ENCODE measurements at regions not wholly inside any gene's neighbourhood (a gene's known extent, or its start where the extent isn't known, plus 50 kb on each side); places are given as distances from the start of the nearest gene placed in this dataset.
A peak's percentile ranks its signal among the peaks of the same experiment; 100 is the strongest.
"Not testable (repeated sequence)": the region's sequence is repeated elsewhere in the genome, so short reads cannot be mapped to it uniquely, and the experiment has no call there.

DNA sequence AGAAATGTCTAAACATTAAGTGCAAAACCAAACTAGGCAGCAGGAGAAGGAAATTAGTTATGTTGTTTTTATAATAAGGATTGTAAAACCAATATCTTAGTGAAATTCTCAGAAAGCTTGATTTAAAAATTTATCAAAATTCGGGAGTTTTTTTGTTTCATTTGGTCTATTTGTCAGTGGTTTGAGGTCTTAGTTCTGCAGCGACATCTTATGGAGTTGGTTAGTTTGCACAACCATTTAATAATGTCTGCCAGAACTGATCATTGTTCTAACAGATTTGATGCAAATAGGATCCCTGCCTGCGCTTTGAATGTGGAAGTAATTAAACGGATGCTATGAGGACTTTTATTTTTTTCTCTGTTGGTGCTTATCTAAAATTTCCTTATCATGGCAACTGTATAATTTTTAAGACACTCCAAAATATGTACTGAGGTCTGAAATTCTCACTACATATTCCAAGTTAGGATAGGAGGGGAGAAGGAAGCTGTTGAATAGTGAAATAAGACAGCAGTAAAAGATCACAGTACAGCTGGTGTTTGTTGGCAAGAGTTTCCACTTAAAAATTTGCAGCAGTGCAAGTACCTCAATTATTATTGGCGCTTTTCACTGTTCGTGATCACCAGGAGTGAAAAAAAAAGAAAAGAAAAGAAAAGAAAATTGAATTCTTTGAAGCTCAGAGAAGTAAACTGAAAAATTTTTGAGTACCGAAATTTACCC is 2521.4 kb downstream of the ARAP2 start:
- CTCF ChIA-PET, result interaction anchor here (0.5 kb wide), 1 partner anchor 65 kb away, joined by 4 read pairs; no protein-coding TSS in a partner anchor
- H3K36me3 Mint-ChIP-seq, result no peaks in the 10 kb centered on the region
- DNase-seq (no peak), ATAC-seq (no peak)
- peaks cover 2% of the 10 kb centered on the region for H3K9me3 Mint-ChIP-seq (ENCODE audit: low read depth)
- no peaks in the 10 kb centered on the region for H3K27me3 Mint-ChIP-seq
- H3K27ac Mint-ChIP-seq, result no peak overlapping the region
- H3K4me3 Mint-ChIP-seq, result no peak overlapping the region
- no peaks in the 10 kb centered on the region for H3K4me1 Mint-ChIP-seq

DNA sequence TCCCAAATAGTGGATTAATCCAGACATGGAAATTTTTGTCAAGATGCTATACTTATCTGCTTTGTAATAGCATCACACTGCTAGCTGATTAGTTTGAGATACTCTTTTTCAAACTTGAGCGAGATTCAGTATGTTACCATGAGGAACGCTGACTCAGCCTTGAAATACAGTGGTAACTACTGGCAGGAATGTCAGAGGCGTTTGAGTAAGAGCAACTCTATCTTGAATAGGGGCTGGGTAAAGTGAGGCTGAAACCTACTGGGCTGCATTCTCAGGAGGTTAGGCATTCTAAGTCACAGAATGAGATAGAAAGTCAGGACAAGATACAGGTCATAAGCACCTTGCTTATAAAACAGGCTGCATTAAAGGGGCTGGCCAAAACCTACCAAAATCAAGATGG is 2519.6 kb downstream of the ARAP2 start:
- peaks cover 1% of the 10 kb centered on the region for H3K9me3 Mint-ChIP-seq (ENCODE audit: low read depth)
- ATAC-seq (no peak), DNase-seq (no peak)
- H3K4me3 Mint-ChIP-seq, result no peak overlapping the region
- no peaks in the 10 kb centered on the region for H3K27me3 Mint-ChIP-seq
- CTCF ChIA-PET, result no interaction called here
- no peaks in the 10 kb centered on the region for H3K4me1 Mint-ChIP-seq
- H3K27ac Mint-ChIP-seq, result no peak overlapping the region
- H3K36me3 Mint-ChIP-seq, result no peaks in the 10 kb centered on the region

DNA sequence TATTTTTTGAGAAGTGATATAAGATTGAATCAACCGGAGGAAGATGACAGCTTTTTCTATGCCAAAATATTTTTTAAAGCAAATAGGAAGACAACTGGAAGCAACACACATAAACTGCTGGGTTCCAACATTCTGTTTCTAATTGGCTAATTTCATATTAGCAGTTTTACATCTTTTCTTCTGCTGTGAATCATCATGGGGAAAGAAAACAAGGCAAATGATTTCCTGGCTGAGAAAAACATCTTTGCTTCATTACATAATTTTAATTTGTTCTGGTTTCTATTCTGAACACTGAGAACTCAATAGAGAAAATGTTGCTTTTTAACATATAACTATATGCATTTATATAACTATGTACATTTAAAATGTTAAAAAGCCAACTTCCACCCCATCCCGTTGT is 2518.5 kb downstream of the ARAP2 start:
- no peak for DNase-seq
- H3K4me1 Mint-ChIP-seq, result no peaks in the 10 kb centered on the region
- CTCF ChIA-PET, result no interaction called here
- no peaks in the 10 kb centered on the region for H3K36me3 Mint-ChIP-seq
- H3K9me3 Mint-ChIP-seq (ENCODE audit: low read depth), result no peaks in the 10 kb centered on the region
- H3K27ac Mint-ChIP-seq, result no peak overlapping the region
- no peak for ATAC-seq
- H3K4me3 Mint-ChIP-seq, result no peak overlapping the region
- no peaks in the 10 kb centered on the region for H3K27me3 Mint-ChIP-seq

DNA sequence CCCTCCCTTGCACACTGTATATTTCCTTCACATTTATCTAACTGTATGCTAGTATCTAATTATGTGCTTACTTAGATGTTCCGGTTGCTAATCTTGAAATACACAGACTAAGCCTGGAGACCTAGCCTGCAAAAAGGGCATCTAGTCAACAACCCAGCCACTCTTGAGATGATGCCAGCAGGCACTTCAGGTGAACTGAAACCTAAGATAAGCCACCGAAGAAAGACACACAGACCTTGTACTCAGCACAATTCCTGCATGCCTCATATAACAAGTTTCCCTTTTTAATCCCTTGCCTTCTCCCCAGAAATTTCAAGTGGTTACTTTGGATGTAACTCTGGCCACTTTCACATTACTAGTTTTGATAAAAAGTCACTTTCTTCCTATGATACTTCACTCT is 2506.6 kb downstream of the ARAP2 start:
- Mint-ChIP-seq H3K27me3 (no peaks in the 10 kb centered on the region), H3K4me1 (no peaks in the 10 kb centered on the region), H3K36me3 (no peaks in the 10 kb centered on the region), H3K4me3 (no peak overlapping the region), H3K27ac (no peak overlapping the region), H3K9me3 (ENCODE audit: low read depth) (peaks cover 3% of the 10 kb centered on the region)
- no peak for DNase-seq
- no peak for ATAC-seq
- CTCF ChIA-PET, result no interaction called here

DNA sequence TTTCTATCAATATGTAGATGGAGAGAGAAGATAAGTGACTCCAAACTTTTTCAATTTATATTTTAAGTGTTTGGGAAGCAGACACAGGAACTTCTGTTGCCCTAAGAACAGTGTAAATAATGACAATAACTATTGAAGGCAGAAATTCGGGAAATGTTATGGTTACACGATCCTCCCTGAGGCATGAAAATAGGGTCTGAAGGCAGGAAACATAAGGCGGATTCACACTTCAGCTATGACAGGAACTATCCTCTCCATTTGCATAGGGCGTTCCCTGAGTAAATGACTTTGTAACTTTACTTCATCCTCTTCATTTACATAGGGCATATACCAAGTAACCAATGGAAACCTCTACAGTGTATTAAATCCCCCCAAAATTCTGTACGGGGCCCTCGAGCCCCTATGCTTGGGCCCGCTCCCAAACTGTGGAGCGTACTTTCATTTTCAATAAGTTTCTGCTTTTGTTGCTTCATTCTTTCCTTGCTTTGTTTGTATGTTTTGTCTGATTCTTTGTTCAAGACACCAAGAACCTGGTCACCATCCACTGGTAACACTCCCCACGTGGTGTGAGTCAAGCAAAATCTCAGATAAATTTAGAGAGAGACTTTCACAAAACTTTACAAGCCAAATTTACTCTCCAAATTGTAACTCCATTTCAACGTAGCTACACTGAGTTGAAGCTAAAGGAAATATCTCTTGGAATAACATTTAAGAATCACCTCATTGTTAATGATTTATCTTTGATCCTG is 2504.3 kb downstream of the ARAP2 start:
- Mint-ChIP-seq H3K36me3 (no peaks in the 10 kb centered on the region), H3K27ac (no peak overlapping the region)

DNA sequence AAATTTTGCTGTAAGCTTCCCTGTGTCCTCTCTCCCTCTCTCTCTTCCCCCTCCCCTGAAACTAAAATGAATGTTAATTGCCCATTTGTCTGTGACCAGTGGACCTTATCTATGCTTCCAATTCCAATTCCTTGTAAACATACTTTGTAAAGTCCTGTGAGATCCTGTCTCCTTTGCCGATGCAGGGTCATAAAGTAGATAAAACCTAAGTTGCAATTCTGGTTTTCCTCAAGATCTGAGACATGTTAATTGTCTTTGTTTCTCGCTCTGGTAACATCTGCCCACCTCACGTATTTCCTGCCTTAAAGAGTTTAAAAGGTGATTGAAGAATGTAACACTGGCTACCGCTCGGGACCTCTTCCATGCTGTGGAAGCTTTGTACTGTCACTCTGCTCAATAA is 2503.4 kb downstream of the ARAP2 start:
- CTCF ChIA-PET, ATAC-seq, H3K36me3 Mint-ChIP-seq, DNase-seq, H3K27ac Mint-ChIP-seq, H3K27me3 Mint-ChIP-seq, H3K4me1 Mint-ChIP-seq, H3K4me3 Mint-ChIP-seq: not testable (repeated sequence)
- H3K9me3 Mint-ChIP-seq (ENCODE audit: low read depth), result peaks cover 15% of the 10 kb centered on the region

More for the DNA sequence above, 2504.3 kb downstream of the ARAP2 start:
- DNase-seq (no peak), ATAC-seq (no peak)
- Mint-ChIP-seq H3K4me1 (no peaks in the 10 kb centered on the region), H3K27me3 (no peaks in the 10 kb centered on the region), H3K9me3 (ENCODE audit: low read depth) (peaks cover 12% of the 10 kb centered on the region), H3K4me3 (no peak overlapping the region)
- CTCF ChIA-PET, result no interaction called here

DNA sequence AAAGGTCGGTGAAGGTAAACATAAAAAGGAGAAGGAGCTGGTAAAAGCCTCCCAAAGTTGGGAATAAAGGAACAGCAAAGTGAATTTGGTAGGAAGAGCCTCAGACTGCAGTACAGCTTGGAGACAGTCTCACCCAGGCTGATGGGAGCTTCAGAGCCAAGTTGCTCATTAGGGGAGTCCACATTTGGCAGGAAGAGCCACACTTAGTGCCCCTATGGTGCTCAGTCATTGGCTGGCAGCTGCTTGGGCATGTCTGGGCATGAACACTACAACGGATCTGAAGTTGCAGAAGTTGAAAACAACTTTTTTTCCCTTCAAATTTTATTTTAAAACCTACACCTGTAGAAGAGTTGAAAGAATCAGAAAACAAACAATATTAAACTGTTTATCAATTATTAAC is 2497.3 kb downstream of the ARAP2 start:
- H3K27ac Mint-ChIP-seq, result peak overlapping the region; percentile 27
- CTCF ChIA-PET, result no interaction called here
- ATAC-seq, result no peak
- peaks cover 14% of the 10 kb centered on the region for H3K9me3 Mint-ChIP-seq (ENCODE audit: low read depth)
- DNase-seq, result no peak
- no peaks in the 10 kb centered on the region for H3K36me3 Mint-ChIP-seq
- H3K4me3 Mint-ChIP-seq, result no peak overlapping the region
- H3K4me1 Mint-ChIP-seq, result peaks cover 2% of the 10 kb centered on the region
- no peaks in the 10 kb centered on the region for H3K27me3 Mint-ChIP-seq

DNA sequence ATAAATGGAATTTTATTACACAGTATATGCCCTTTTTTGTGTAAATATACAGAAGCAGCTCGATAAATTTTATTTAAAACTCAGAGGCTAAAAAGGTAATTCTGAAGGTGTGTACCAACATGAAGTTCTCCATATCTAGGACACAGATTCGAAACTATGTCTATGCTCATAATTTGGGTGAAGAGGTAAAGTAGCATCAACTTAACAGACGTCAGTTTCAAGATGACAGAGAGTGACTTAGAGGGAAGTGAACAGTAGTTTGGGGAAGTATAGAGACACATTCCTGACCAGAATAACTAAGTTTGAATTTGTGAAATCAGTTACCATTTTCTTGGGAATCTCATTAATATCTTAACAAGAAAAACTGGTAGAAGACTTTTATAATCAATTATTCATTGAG is 2493.3 kb downstream of the ARAP2 start:
- Mint-ChIP-seq H3K4me3 (no peak overlapping the region), H3K4me1 (peaks cover 2% of the 10 kb centered on the region), H3K27ac (no peak overlapping the region), H3K27me3 (no peaks in the 10 kb centered on the region), H3K9me3 (ENCODE audit: low read depth) (peaks cover 1% of the 10 kb centered on the region), H3K36me3 (no peaks in the 10 kb centered on the region)
- DNase-seq (no peak), ATAC-seq (no peak)
- CTCF ChIA-PET, result no interaction called here

DNA sequence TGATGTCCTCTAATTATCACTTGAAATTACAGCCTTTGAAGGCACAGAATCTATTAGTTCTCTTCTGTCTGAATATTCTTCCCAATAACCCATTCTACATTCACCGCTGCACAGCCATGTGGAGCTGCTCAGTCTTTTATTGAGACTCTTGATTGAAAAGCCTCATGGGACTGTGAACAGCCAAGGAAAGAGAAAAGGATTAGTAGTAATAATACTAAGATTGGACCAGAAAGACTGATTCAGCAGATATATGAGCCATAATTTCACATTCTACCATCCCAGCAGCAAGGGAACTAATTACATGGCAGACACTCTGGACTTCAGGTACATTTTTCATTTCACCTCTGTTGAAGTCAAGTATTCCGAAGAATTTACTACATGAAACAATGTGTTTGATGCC is 2471.7 kb downstream of the ARAP2 start:
- H3K27ac Mint-ChIP-seq, result no peak overlapping the region
- peaks cover 12% of the 10 kb centered on the region for H3K9me3 Mint-ChIP-seq (ENCODE audit: low read depth)
- no peaks in the 10 kb centered on the region for H3K27me3 Mint-ChIP-seq
- no peak overlapping the region for H3K4me3 Mint-ChIP-seq
- ATAC-seq, result no peak
- CTCF ChIA-PET, result no interaction called here
- H3K4me1 Mint-ChIP-seq, result no peaks in the 10 kb centered on the region
- no peaks in the 10 kb centered on the region for H3K36me3 Mint-ChIP-seq
- no peak for DNase-seq

DNA sequence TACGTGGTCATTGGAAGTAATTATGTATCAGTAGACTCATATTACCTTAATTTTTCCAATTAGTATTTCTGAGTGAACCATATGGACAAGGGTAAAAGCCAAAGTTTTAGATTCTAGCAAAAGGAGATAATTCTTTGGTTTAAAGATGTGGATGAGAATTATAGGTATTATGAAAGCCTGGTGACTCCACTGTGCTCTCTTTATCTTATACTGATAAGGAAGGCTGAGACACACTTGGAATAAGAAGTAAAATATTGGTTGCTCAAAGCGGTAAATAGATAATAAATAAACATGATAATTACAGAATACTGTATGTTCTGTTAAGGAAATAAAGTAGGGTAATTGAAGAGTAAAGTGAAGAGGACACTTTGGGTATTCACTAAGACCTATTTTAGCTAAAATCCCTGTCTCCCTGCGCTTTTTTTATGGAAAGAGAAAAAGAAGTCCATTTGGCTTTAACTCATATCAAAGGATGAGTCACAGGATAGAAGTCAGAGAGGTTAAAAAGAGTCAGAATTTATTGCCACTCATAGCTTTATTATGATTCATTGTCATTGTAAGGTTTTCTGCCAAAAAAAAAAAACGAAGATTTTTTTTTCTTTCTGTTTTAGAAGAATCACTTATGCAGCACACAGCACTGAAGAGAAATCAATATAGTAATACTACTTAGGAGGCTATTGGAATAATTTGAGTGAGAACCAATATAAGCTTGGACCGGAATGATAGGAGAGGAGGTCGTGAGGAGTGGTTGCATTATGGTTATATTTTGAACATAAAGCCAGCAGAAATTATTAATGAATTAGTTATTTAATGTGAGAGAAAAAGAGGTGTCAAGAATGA is 2463.1 kb downstream of the ARAP2 start:
- no peaks in the 10 kb centered on the region for H3K36me3 Mint-ChIP-seq
- ATAC-seq (no peak), DNase-seq (no peak)
- CTCF ChIA-PET, result no interaction called here
- no peak overlapping the region for H3K27ac Mint-ChIP-seq
- peaks cover 5% of the 10 kb centered on the region for H3K9me3 Mint-ChIP-seq (ENCODE audit: low read depth)
- H3K27me3 Mint-ChIP-seq, result no peaks in the 10 kb centered on the region
- H3K4me1 Mint-ChIP-seq, result no peaks in the 10 kb centered on the region
- no peak overlapping the region for H3K4me3 Mint-ChIP-seq

DNA sequence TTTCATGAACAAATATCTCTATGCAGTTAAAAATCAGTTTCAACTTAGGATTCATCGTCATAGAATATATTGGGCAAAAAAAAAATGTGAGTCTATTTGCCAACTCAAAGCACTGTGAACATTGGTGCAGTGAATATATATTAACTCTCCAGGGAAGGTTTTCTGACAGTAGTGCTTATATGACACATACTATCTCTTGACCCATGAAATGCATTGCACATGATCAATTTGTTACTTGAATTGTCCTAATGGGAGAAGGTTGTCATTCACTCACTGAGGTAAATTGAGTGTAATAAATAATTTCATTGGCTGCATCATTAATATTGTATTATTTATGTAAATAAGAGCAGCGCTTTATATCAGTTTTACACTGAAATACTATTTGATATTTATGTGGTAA is 2458.5 kb downstream of the ARAP2 start:
- DNase-seq (no peak), ATAC-seq (no peak)
- no peak overlapping the region for H3K4me3 Mint-ChIP-seq
- no peak overlapping the region for H3K27ac Mint-ChIP-seq
- CTCF ChIA-PET, result no interaction called here
- H3K4me1 Mint-ChIP-seq, result no peaks in the 10 kb centered on the region
- H3K27me3 Mint-ChIP-seq, result no peaks in the 10 kb centered on the region
- no peaks in the 10 kb centered on the region for H3K36me3 Mint-ChIP-seq
- peaks cover 5% of the 10 kb centered on the region for H3K9me3 Mint-ChIP-seq (ENCODE audit: low read depth)

DNA sequence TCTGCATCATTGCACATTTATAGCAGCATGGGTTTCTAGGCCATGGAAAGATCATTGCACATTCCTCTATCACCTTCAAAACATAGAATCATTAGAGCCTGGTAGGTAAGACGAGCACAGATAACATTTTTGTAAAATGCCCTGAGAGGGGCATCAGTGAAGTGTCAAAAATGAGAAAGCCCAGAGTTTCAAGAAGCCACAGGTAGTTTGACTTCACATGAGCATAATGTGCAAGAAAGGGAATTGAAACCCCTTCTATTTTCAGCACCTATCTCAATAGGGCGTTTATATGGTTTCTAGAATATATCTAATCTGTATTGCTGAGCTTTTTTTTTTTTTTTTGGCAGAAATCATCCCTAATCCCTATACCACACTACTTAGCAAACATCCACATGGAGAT is 2441.7 kb downstream of the ARAP2 start:
- DNase-seq (no peak), ATAC-seq (no peak)
- no peaks in the 10 kb centered on the region for H3K36me3 Mint-ChIP-seq
- H3K9me3 Mint-ChIP-seq (ENCODE audit: low read depth), result peaks cover 5% of the 10 kb centered on the region
- H3K27ac Mint-ChIP-seq, result no peak overlapping the region
- H3K4me1 Mint-ChIP-seq, result no peaks in the 10 kb centered on the region
- no peaks in the 10 kb centered on the region for H3K27me3 Mint-ChIP-seq
- H3K4me3 Mint-ChIP-seq, result no peak overlapping the region
- CTCF ChIA-PET, result no interaction called here

DNA sequence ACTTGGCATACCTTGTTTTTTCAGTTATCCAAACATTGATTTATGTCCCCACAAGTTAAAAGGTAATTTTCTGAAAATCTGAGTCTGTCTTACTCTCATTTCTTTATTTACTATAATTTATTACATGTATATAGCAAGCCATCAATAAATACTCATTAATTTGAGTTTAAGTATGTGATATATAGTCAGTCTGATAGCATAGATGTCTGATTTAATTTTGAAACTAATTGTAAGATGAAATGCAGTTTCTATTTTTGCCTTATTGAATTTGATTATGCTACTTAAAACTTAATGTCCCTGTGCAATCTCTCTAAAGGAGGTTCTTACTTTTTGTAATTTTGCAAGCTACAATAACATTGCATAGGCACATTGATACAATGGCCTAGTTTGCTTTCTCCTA is 2418.6 kb downstream of the ARAP2 start:
- H3K27me3 Mint-ChIP-seq, result no peaks in the 10 kb centered on the region
- DNase-seq (no peak), ATAC-seq (no peak)
- peaks cover 8% of the 10 kb centered on the region for H3K9me3 Mint-ChIP-seq (ENCODE audit: low read depth)
- CTCF ChIA-PET, result no interaction called here
- no peaks in the 10 kb centered on the region for H3K4me1 Mint-ChIP-seq
- H3K4me3 Mint-ChIP-seq, result no peak overlapping the region
- H3K36me3 Mint-ChIP-seq, result no peaks in the 10 kb centered on the region
- no peak overlapping the region for H3K27ac Mint-ChIP-seq

DNA sequence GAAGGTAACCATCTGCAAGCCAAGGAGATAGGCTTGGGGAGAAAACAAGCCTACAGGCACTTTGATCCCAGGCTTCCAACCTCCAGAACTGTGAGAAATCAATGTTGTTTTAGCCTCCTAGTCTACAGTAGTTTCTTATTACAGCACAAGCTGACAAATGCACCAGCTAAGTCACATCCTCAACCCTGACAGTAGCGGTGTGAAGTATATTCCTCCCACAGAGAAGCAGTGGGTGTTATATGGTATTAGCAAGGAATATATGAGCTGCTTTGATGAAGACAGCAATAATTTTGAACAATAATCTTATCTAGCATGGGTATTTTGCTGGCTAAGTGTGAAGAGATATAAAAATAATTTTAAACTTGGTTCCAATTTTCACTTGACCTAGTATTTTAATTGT is 2415.0 kb downstream of the ARAP2 start:
- CTCF ChIA-PET, result not testable (repeated sequence)

More for the DNA sequence above, 2415.0 kb downstream of the ARAP2 start:
- ATAC-seq; DNase-seq; H3K4me1 Mint-ChIP-seq; H3K27me3 Mint-ChIP-seq; H3K9me3 Mint-ChIP-seq (ENCODE audit: low read depth); H3K27ac Mint-ChIP-seq; H3K4me3 Mint-ChIP-seq; H3K36me3 Mint-ChIP-seq: not testable (repeated sequence)
